MM.1S (cell line): ENCODE measurements at regions not wholly inside any gene's neighbourhood (a gene's known extent, or its start where the extent isn't known, plus 50 kb on each side); places are given as distances from the start of the nearest gene placed in this dataset.

Experiments used
- DNase-seq: peaks from one replicate; pipeline ENCODE4 v3.0.0-alpha.2; 2015
- H2AFZ ChIP-seq: fragments of 300-600 bp; sonication (generic); 2 replicates; pipeline ENCODE4 v1.6.0; 2016; ENCODE audit warnings: antibody characterized with exemption, low read length
- H3F3A ChIP-seq: fragments of 300-600 bp; sonication (generic); 2 replicates; pipeline ENCODE4 v1.6.1; 2016; ENCODE audit warnings: mild to moderate bottlenecking, antibody characterized with exemption, low read length, moderate library complexity, mixed read lengths; ENCODE audit not compliant: insufficient read depth
- H3K27ac ChIP-seq: fragments of 300-600 bp; sonication (generic); 2 replicates; pipeline ENCODE4 v1.5.1; 2016; ENCODE audit warnings: mild to moderate bottlenecking, low read length
- H3K27me3 ChIP-seq: fragments of 300-600 bp; sonication (generic); replicated peaks from 2 replicates; pipeline ENCODE4 v1.6.0; 2016; ENCODE audit warnings: low read length; ENCODE audit not compliant: insufficient read depth
- H3K36me3 ChIP-seq: fragments of 300-600 bp; sonication (generic); replicated peaks from 2 replicates; pipeline ENCODE4 v1.6.1; 2016; ENCODE audit warnings: mild to moderate bottlenecking, low read length, mixed read lengths; ENCODE audit not compliant: insufficient read depth
- H3K4me1 ChIP-seq: fragments of 300-600 bp; sonication (generic); 2 replicates; pipeline ENCODE4 v1.6.1; 2016; ENCODE audit warnings: low read length, mixed read lengths
- H3K4me2 ChIP-seq: fragments of 300-600 bp; sonication (generic); 2 replicates; pipeline ENCODE4 v1.6.0; 2016; ENCODE audit warnings: low read depth, low read length
- H3K4me3 ChIP-seq: fragments of 300-600 bp; sonication (generic); 2 replicates; pipeline ENCODE4 v1.5.1; 2016; ENCODE audit warnings: low read length, mixed read lengths
- H3K79me2 ChIP-seq: fragments of 300-600 bp; sonication (generic); 2 replicates; pipeline ENCODE4 v1.6.1; 2016; ENCODE audit warnings: mixed run types, low read length, mixed read lengths
- H3K9ac ChIP-seq: fragments of 300-600 bp; sonication (generic); 2 replicates; pipeline ENCODE4 v1.6.1; 2016; ENCODE audit warnings: low read length, mixed read lengths
- H3K9me2 ChIP-seq: fragments of 300-600 bp; sonication (generic); replicated peaks from 2 replicates; pipeline ENCODE4 v1.6.1; 2016; ENCODE audit warnings: mild to moderate bottlenecking, low read length, mixed read lengths; ENCODE audit not compliant: insufficient read depth
- H3K9me3 ChIP-seq: fragments of 300-600 bp; sonication (generic); replicated peaks from 2 replicates; pipeline ENCODE4 v1.6.1; 2016; ENCODE audit warnings: mild to moderate bottlenecking, low read length, mixed read lengths; ENCODE audit not compliant: insufficient read depth
- H4K20me1 ChIP-seq: fragments of 300-600 bp; sonication (generic); 2 replicates; pipeline ENCODE4 v1.6.1; 2016; ENCODE audit warnings: mild to moderate bottlenecking, low read length, moderate library complexity, mixed read lengths; ENCODE audit not compliant: insufficient read depth
- CTCF ChIP-seq: fragments of 300-600 bp; sonication (generic); IDR thresholded peaks from 2 replicates; pipeline ENCODE4 v1.5.1; 2016; ENCODE audit warnings: antibody characterized with exemption, low read length, mixed read lengths
- EZH2 ChIP-seq: fragments of 300-600 bp; sonication (generic); optimal IDR thresholded peaks from 2 replicates; pipeline ENCODE3; 2017; ENCODE audit warnings: low read depth, mild to moderate bottlenecking, antibody characterized with exemption, low read length, mixed read lengths
- EZH2phosphoT487 ChIP-seq: fragments of 300-600 bp; sonication (generic); IDR thresholded peaks from 2 replicates; pipeline ENCODE4 v1.6.1; 2018; ENCODE audit warnings: antibody characterized with exemption, low read length

DNA sequence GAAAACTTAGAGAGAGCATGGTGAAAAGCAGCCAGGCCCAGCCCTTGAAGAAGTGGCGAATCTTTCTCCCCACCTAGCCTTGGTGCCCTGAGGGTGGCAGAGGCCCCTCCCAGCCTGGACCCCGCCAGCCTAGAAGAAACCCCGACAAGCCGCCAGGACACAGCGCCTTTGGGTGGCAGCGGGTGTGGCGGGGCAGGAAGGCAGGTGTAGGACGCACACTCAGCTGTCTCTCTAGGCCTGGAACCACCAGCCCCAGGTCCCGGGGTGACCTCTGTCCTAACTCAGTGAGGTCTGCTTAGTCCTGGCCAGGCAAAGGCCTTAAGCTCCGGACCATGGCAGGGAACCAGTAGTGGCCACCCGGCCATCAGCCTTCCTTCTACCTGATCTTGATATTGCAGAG, 178.3 kb downstream of the BARX1 start:
- Histone ChIP-seq H3K4me1 (no peaks in the 10 kb centered on the region), H3K79me2 (no peaks in the 10 kb centered on the region), H3K9me3 (no peaks in the 10 kb centered on the region), H3K27ac (no peak overlapping the region), H3K27me3 (no peaks in the 10 kb centered on the region), H3K9me2 (no peaks in the 10 kb centered on the region), H3K4me3 (no peak overlapping the region), H3K9ac (no peak overlapping the region), H3K4me2 (no peak overlapping the region), H3K36me3 (no peaks in the 10 kb centered on the region), H4K20me1 (no peaks in the 10 kb centered on the region), H3F3A (no peaks in the 10 kb centered on the region), H2AFZ (no peak overlapping the region)
- no peak for TF ChIP-seq CTCF
- no peak for TF ChIP-seq EZH2
- no peak for TF ChIP-seq EZH2phosphoT487
- DNase-seq: no peak

DNA sequence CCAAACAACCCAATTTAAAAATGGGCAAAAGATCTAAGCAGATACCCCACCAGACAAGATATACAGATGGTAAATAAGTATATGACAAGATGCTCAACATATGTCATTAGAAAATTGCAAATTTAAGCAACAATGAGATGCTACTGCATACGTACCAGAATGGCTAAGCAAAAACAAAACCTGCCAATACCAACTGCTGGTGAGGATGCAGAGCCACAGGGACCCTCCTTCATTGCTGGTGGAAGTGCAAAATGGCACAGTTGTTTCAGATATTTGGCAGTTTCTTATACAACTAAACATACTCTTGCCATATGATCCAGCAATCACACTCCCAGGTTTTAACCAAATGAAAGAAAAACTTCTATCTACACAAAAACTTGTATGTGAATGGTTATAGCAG, 178.9 kb downstream of the BARX1 start:
- Histone ChIP-seq H3K27ac (no peak overlapping the region), H3K9ac (no peak overlapping the region), H3K79me2 (no peaks in the 10 kb centered on the region), H3K9me3 (no peaks in the 10 kb centered on the region), H3K27me3 (no peaks in the 10 kb centered on the region), H3K4me1 (no peaks in the 10 kb centered on the region), H4K20me1 (no peaks in the 10 kb centered on the region), H3K4me2 (no peak overlapping the region), H3K4me3 (no peak overlapping the region), H3K9me2 (no peaks in the 10 kb centered on the region), H2AFZ (no peak overlapping the region), H3F3A (no peaks in the 10 kb centered on the region), H3K36me3 (no peaks in the 10 kb centered on the region)
- TF ChIP-seq EZH2 (no peak), CTCF (no peak), EZH2phosphoT487 (no peak)
- DNase-seq: no peak

DNA sequence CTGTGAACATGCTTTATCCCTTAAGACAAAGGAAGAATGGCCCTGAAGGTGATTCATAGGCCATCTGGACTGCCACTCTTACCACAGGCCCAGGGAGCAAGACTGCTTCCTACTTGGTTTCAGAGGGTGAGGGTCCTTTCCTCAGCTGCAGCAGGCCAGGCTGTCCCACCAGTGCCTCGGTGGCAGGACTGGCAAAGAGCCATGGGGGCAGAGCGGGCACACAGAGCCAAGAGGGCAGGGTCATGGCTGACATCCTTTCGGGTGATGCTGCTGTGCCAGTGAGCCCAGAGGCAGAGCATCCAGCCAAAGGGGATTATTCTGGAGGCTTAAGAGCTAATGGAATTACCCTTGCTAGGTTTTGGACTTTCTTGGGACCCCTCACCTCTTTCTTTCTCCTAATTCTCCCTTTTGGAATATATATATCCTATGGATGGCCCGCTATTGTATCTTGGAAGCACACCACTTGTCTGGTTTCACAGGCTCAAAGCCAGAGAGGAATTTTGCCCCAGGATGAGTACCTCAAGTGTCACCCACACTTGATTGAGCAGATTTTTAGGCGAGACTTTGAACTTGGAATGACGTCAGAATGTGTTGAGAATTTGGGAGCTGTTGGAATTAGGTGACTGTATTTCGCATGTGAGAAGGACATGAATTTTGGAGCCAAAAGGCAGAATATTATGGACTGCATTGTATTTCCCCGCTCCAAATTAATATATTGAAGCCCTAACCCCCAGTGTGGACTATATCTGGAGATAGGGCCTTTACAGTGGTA, 180.6 kb downstream of the BARX1 start:
- H3K27ac ChIP-seq: no peak overlapping the region
- H4K20me1 ChIP-seq: no peaks in the 10 kb centered on the region
- no peak overlapping the region for H3K9ac ChIP-seq
- H3K4me1 ChIP-seq: no peaks in the 10 kb centered on the region
- no peak for DNase-seq
- no peak overlapping the region for H3K4me3 ChIP-seq
- no peaks in the 10 kb centered on the region for H3K9me2 ChIP-seq
- TF ChIP-seq CTCF: no peak
- TF ChIP-seq EZH2: no peak
- TF ChIP-seq EZH2phosphoT487: no peak
- H3K27me3 ChIP-seq: no peaks in the 10 kb centered on the region
- no peaks in the 10 kb centered on the region for H3K9me3 ChIP-seq
- H3K79me2 ChIP-seq: no peaks in the 10 kb centered on the region
- no peak overlapping the region for H2AFZ ChIP-seq
- no peak overlapping the region for H3K4me2 ChIP-seq
- H3F3A ChIP-seq: no peaks in the 10 kb centered on the region
- no peaks in the 10 kb centered on the region for H3K36me3 ChIP-seq
